GM12875 (cell line): ENCODE measurements at regions not wholly inside any gene's neighbourhood (a gene's known extent, or its start where the extent isn't known, plus 50 kb on each side); places are given as distances from the start of the nearest gene placed in this dataset.
"Not testable (repeated sequence)": the region's sequence is repeated elsewhere in the genome, so short reads cannot be mapped to it uniquely, and the experiment has no call there.

Experiments
- H3K4me3 ChIP-seq: one replicate; pipeline ENCODE4 v1.5.1; 2011; ENCODE audit warnings: low read depth, low read length, control low read depth
- CTCF ChIP-seq: IDR thresholded peaks from 2 replicates; pipeline ENCODE4 v1.5.1; 2011; ENCODE audit warnings: low read depth, mild to moderate bottlenecking, control low read depth, inconsistent platforms, low read length, moderate library complexity, borderline replicate concordance; ENCODE audit not compliant: insufficient read depth

DNA sequence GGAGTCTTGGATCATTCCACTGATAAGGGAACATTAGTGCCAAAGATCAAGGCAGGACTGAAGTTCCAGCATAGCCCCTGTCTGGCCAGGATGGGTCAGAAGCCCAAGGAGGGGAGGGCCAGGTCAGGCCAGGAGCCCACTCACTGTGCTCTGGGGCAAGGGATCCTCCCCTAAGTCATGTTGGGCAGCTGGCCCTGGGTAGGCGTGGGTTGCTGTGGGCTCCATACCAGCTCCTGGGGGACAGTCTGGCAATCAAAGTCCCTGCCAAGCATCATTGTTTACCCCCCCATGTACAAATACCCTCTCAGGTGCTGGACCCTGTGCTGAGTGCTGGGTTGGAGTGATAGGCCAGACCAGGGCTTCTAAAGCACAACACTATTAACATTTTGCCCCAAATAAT lies 130.5 kb downstream of the IRX5 start:
- TF ChIP-seq CTCF, result no peak

GRCh38 chr16:55062442-55062841 lies 131.8 kb downstream of the IRX5 start:
- TF ChIP-seq CTCF, result no peak
- H3K4me3 ChIP-seq, result no peak overlapping the region

More for the DNA sequence above, 130.5 kb downstream of the IRX5 start:
- no peak overlapping the region for H3K4me3 ChIP-seq

DNA sequence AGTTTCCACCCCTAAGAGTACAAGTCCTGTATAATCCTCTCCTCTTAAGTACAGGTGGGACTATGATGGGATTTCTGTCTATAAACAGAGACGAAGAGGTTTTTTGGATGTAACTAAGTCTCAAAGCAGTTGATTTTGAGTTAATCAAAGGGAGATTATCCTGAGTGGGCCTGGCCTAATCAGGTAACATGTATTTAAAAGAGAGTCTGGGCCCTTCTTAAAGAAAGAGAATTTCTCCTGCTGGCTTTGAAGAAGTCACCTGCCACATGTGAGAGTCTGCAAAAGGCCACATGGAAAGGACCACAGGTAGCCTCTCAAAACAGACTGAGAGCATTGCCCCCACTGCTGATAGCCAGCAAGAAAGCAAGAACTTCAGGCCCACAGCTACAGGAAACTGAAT lies 142.3 kb downstream of the IRX5 start:
- no peak for TF ChIP-seq CTCF
- H3K4me3 ChIP-seq, result no peak overlapping the region

- no peak overlapping the region for H3K4me3 ChIP-seq
- TF ChIP-seq CTCF, result no peak
Measured at GRCh38 chr16:55073830-55074229, 143.2 kb downstream of the IRX5 start.

DNA sequence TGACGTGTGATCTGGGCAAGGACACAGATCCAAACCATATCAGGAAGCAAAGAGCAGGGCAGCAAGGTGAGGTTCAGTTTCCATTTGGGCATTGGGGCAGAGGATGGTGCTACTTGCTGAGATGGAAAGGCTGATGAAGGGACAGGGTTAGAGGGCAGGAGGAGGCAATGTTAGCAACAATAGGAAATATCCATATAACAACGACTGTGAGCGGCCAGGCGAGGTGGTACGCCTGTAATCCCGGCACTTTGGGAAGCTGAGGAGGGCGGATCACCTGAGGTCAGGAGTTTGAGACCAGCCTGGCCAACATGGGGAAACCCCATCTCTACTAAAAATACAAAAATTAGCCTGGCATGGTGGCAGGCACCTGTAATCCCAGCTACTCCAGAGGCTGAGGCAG lies 144.5 kb downstream of the IRX5 start:
- not testable (repeated sequence) for H3K4me3 ChIP-seq

GRCh38 chr16:55076053-55076452 lies 145.4 kb downstream of the IRX5 start:
- no peak overlapping the region for H3K4me3 ChIP-seq

DNA sequence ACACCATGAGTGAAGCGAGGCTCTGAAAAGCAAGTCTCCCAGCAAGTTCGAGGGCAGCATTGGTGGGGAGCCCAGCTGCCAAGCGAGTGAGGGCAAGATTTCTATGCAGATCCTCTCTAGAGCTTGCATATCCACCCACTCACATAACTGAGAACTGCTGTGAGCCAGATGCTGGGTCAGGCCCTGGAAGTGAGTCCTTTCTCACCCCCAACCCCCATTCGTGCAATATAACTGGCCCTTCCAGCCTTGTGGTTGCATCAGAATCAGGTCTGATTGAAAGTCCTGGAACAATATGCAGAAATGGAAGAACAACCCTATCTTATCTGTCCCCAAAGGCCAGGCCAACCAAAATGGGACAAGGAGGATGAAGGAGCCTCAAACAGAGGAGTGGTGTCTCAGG lies 146.6 kb downstream of the IRX5 start:
- TF ChIP-seq CTCF, result no peak
- no peak overlapping the region for H3K4me3 ChIP-seq

More at GRCh38 chr16:55076053-55076452, 145.4 kb downstream of the IRX5 start:
- no peak for TF ChIP-seq CTCF

DNA sequence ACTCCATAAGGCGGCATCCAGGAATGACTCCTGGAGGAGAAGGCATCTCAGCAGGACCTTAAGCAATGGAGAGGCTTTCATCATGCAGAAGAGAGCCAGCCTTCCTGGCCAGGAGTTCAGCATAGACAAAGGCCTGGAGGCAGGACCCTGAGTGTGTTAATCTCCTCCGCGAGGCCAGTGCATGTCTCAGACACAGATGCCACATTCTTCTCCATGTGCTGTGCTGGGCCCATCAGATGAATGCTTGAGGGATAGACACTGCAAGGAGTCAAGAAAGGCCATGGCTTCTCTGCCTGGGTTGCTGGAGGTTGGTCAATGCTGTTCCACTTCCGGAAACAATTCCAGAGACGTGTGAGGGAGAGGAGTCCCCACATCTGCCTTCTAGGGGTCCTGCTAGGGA lies 147.5 kb downstream of the IRX5 start:
- no peak for TF ChIP-seq CTCF
- no peak overlapping the region for H3K4me3 ChIP-seq
